ENCODE measurements at regions not wholly inside any gene's neighbourhood (a gene's known extent, or its start where the extent isn't known, plus 50 kb on each side); places are given as distances from the start of the nearest gene placed in this dataset.

- Histone ChIP-seq H3K9ac (ENCODE audit: low read length) (no peak overlapping the region), H3K36me3 (ENCODE audit: control insufficient read depth in 1 of 2, insufficient read depth in 2 of 2, low read length in 2 of 2) (no peaks in the 10 kb centered on the region), H3K9me3 (ENCODE audit: control insufficient read depth in 1 of 2, insufficient read depth in 1 of 2, low read depth in 1 of 2, low read length in 2 of 2) (no peaks in the 10 kb centered on the region; a peak in 1 of 4 replicates), H3K79me2 (ENCODE audit: insufficient read depth, low read length) (no peaks in the 10 kb centered on the region), H3K27ac (ENCODE audit: low read depth, low read length) (no peak overlapping the region), H3K4me3 (replicated peaks in 1 of 2; ENCODE audit: low read depth in 1 of 2, low read length in 2 of 2) (no peak overlapping the region), H2AFZ (ENCODE audit: low read depth, low read length, poor library complexity, severe bottlenecking) (no peak overlapping the region), H3K9me2 (ENCODE audit: insufficient read depth) (no peaks in the 10 kb centered on the region), H4K20me1 (ENCODE audit: insufficient read depth) (no peaks in the 10 kb centered on the region), H3K4me2 (ENCODE audit: low read length) (no peak overlapping the region), H3K27me3 (ENCODE audit: insufficient read depth, low read length) (no peaks in the 10 kb centered on the region), H3K4me1 (ENCODE audit: control insufficient read depth in 1 of 2, insufficient read depth in 2 of 2, low read length in 2 of 2) (peaks cover 29 to 46% of the 10 kb centered on the region in 2 experiments)
- DNase-seq (ENCODE audit: low read depth, low spot score) (no peak), ATAC-seq (no peak)
- intact Hi-C loops (cut with micrococcal nuclease), result no loop called here
- RAD21 ChIA-PET (ENCODE audit: low non-redundant PET in 1 of 2, low total read pairs in 2 of 2, uncharacterized antibody in 2 of 2, unreplicated experiment in 2 of 2), result no interaction called here
- CTCF ChIA-PET, result no interaction called here
- POLR2A ChIA-PET, result no interaction called here
- TF ChIP-seq FOSL1 (IDR thresholded peaks at IDR 0.05; ENCODE audit: low read depth), result no peak
- BruUV-seq (replicated peaks), result no TSS peak
Measured at GRCh38 chrX:39974270-39974669, 123.5 kb downstream of the BCOR start.

- no peaks in the 10 kb centered on the region for H4K20me1 ChIP-seq (ENCODE audit: insufficient read depth)
- ATAC-seq (peak; percentile 90), DNase-seq (ENCODE audit: low read depth, low spot score) (peak; percentile 85)
- H3K27ac ChIP-seq (ENCODE audit: low read depth, low read length), result peak overlapping the region; percentile 33; the same call in 1 of the 2 replicates
- H3K4me1 ChIP-seq (ENCODE audit: control insufficient read depth in 1 of 2, insufficient read depth in 2 of 2, low read length in 2 of 2), result peaks cover 19 to 36% of the 10 kb centered on the region in 2 experiments
- H3K79me2 ChIP-seq (ENCODE audit: insufficient read depth, low read length), result no peaks in the 10 kb centered on the region
- BruUV-seq (replicated peaks), result no TSS peak
- ChIA-PET CTCF (no interaction called here), RAD21 (ENCODE audit: low non-redundant PET in 1 of 2, low total read pairs in 2 of 2, uncharacterized antibody in 2 of 2, unreplicated experiment in 2 of 2) (no interaction called here), POLR2A (interaction anchor here (1.1 to 1.2 kb wide), 2 partner anchors 35 to 38 kb away, joined by 3 to 8 read pairs; no protein-coding TSS in a partner anchor)
- H3K4me2 ChIP-seq (ENCODE audit: low read length), result peak overlapping the region; percentile 69
- H2AFZ ChIP-seq (ENCODE audit: low read depth, low read length, poor library complexity, severe bottlenecking), result peak overlapping the region; percentile 26
- H3K4me3 ChIP-seq (replicated peaks in 1 of 2; ENCODE audit: low read depth in 1 of 2, low read length in 2 of 2), result 0 out of 4 replicates have a peak overlapping the region, but pooled peaks of 1 of the 2 experiments have one; percentile 18
- H3K36me3 ChIP-seq (ENCODE audit: control insufficient read depth in 1 of 2, insufficient read depth in 2 of 2, low read length in 2 of 2), result no peaks in the 10 kb centered on the region
- intact Hi-C loops (cut with micrococcal nuclease), result no loop called here
- TF ChIP-seq POLR2A (IDR thresholded peaks at IDR 0.05; ENCODE audit: borderline replicate concordance, extremely low read depth, insufficient read depth, insufficient read length) (no peak), POLR2AphosphoS5 (IDR thresholded peaks at IDR 0.05; ENCODE audit: low read depth, low read length) (peak; percentile 48; the same call in 1 of the 2 replicates), ZBTB33 (IDR thresholded peaks at IDR 0.05; ENCODE audit: extremely low read depth, insufficient replicate concordance, low read length) (no peak), TCF7L2 (IDR thresholded peaks at IDR 0.05; ENCODE audit: borderline replicate concordance, extremely low read depth, insufficient read depth, insufficient read length) (peak; percentile 97)
- no peak overlapping the region for H3K9ac ChIP-seq (ENCODE audit: low read length)
- H3K27me3 ChIP-seq (ENCODE audit: insufficient read depth, low read length), result no peaks in the 10 kb centered on the region
- H3K9me3 ChIP-seq (ENCODE audit: control insufficient read depth in 1 of 2, insufficient read depth in 1 of 2, low read depth in 1 of 2, low read length in 2 of 2), result no peaks in the 10 kb centered on the region; a peak in 1 of 4 replicates
- no peaks in the 10 kb centered on the region for H3K9me2 ChIP-seq (ENCODE audit: insufficient read depth)
Measured at GRCh38 chrX:39975101-39975925, 122.4 kb downstream of the BCOR start.

Measured in HCT116 (cell line).